SK-N-SH treated with all-trans-retinoic acid at 6 μM for 48 hours (cell line): ENCODE measurements at regions not wholly inside any gene's neighbourhood (a gene's known extent, or its start where the extent isn't known, plus 50 kb on each side); places are given as distances from the start of the nearest gene placed in this dataset.

Source experiments
- ATAC-seq: fragments of 200-7000 bp; cut with Tn5 transposase; 3 replicates; pipeline ENCODE4 v1.9.1; 2020; ENCODE audit warnings: mild to moderate bottlenecking, moderate library complexity
- ARNTL ChIP-seq: fragments of 450-650 bp; formaldehyde crosslinking; IDR thresholded peaks from 2 replicates; pipeline ENCODE4 v1.5.0; 2020; ENCODE audit warnings: low read depth, mild to moderate bottlenecking, moderate library complexity, borderline replicate concordance
- BACH2 ChIP-seq: fragments of 250-450 bp; sonication (Bioruptor Pico); IDR thresholded peaks from 2 replicates; pipeline ENCODE4 v1.9.0; 2021; ENCODE audit warnings: mild to moderate bottlenecking, borderline replicate concordance
- CREB5 ChIP-seq: fragments of 250-450 bp; sonication (Bioruptor Pico); IDR thresholded peaks from 2 replicates; pipeline ENCODE4 v1.5.1; 2020; ENCODE audit warnings: low read depth, mild to moderate bottlenecking, moderate library complexity
- CSDC2 ChIP-seq: fragments of 250-450 bp; sonication (Bioruptor Pico); IDR thresholded peaks from 2 replicates; pipeline ENCODE4 v1.5.0; 2020; ENCODE audit warnings: mild to moderate bottlenecking, moderate library complexity
- CSRNP3 ChIP-seq: fragments of 250-450 bp; sonication (Bioruptor Pico); IDR thresholded peaks from 2 replicates; pipeline ENCODE4 v1.5.1; 2021; ENCODE audit warnings: mild to moderate bottlenecking, moderate library complexity
- ESRRG ChIP-seq: fragments of 250-450 bp; sonication (Bioruptor Pico); IDR thresholded peaks from 2 replicates; pipeline ENCODE4 v1.6.1; 2021; ENCODE audit warnings: mild to moderate bottlenecking
- GLIS3 ChIP-seq: fragments of 250-450 bp; sonication (Bioruptor Pico); IDR thresholded peaks from 2 replicates; pipeline ENCODE4 v1.5.0; 2020; ENCODE audit warnings: mild to moderate bottlenecking, moderate library complexity
- OSR1 ChIP-seq: fragments of 250-450 bp; sonication (Bioruptor Pico); IDR thresholded peaks from 2 replicates; pipeline ENCODE4 v1.8.0; 2022; ENCODE audit warnings: moderate library complexity, mild to moderate bottlenecking, inconsistent platforms
- PATZ1 ChIP-seq: fragments of 250-450 bp; sonication (Bioruptor Pico); IDR thresholded peaks from 2 replicates; pipeline ENCODE4 v1.8.0; 2020; ENCODE audit warnings: mild to moderate bottlenecking, moderate library complexity, borderline replicate concordance
- POU6F1 ChIP-seq: fragments of 250-450 bp; sonication (Bioruptor Pico); IDR thresholded peaks from 2 replicates; pipeline ENCODE4 v1.8.0; 2021; ENCODE audit warnings: low read depth, mild to moderate bottlenecking, moderate library complexity, borderline replicate concordance
- PPARA ChIP-seq: fragments of 250-450 bp; sonication (Bioruptor Pico); IDR thresholded peaks from 2 replicates; pipeline ENCODE4 v1.5.0; 2020; ENCODE audit warnings: mild to moderate bottlenecking, borderline replicate concordance
- RARB ChIP-seq: fragments of 250-450 bp; sonication (Bioruptor Pico); IDR thresholded peaks from 2 replicates; pipeline ENCODE4 v1.8.0; 2021; ENCODE audit warnings: mild to moderate bottlenecking, moderate library complexity
- SNAI2 ChIP-seq: fragments of 250-450 bp; sonication (Bioruptor Pico); IDR thresholded peaks from 2 replicates; pipeline ENCODE4 v1.5.0; 2020; ENCODE audit warnings: mild to moderate bottlenecking, moderate library complexity
- TCF4 ChIP-seq: fragments of 250-450 bp; sonication (Bioruptor Pico); IDR thresholded peaks from 2 replicates; pipeline ENCODE4 v1.8.0; 2021; ENCODE audit warnings: mild to moderate bottlenecking, moderate library complexity, borderline replicate concordance
- TOX ChIP-seq: fragments of 250-450 bp; sonication (Bioruptor Pico); IDR thresholded peaks from 2 replicates; pipeline ENCODE4 v1.8.0; 2021; ENCODE audit warnings: mild to moderate bottlenecking, moderate library complexity, borderline replicate concordance
- TSHZ2 ChIP-seq: fragments of 250-450 bp; sonication (Bioruptor Pico); IDR thresholded peaks from 2 replicates; pipeline ENCODE4 v1.5.0; 2020; ENCODE audit warnings: mild to moderate bottlenecking, moderate library complexity
- ZC3H10 ChIP-seq: fragments of 250-450 bp; sonication (Bioruptor Pico); IDR thresholded peaks from 2 replicates; pipeline ENCODE4 v1.5.1; 2021; ENCODE audit warnings: mild to moderate bottlenecking, moderate library complexity
- ZFP3 ChIP-seq: fragments of 250-450 bp; sonication (Bioruptor Pico); IDR thresholded peaks from 2 replicates; pipeline ENCODE4 v1.5.0; 2020; ENCODE audit warnings: mild to moderate bottlenecking, moderate library complexity
- ZFP30 ChIP-seq: fragments of 450-650 bp; formaldehyde crosslinking; IDR thresholded peaks from 2 replicates; pipeline ENCODE4 v1.5.0; 2022; ENCODE audit warnings: mild to moderate bottlenecking, moderate library complexity
- ZNF565 ChIP-seq: fragments of 450-650 bp; formaldehyde crosslinking; conservative IDR thresholded peaks from 2 replicates; pipeline ENCODE4 v1.5.0; 2020; ENCODE audit warnings: low read depth, mild to moderate bottlenecking, moderate library complexity
- ZNF70 ChIP-seq: fragments of 450-650 bp; formaldehyde crosslinking; IDR thresholded peaks from 2 replicates; pipeline ENCODE4 v1.5.0; 2020; ENCODE audit warnings: mild to moderate bottlenecking, moderate library complexity
- ZNF8 ChIP-seq: fragments of 450-650 bp; formaldehyde crosslinking; IDR thresholded peaks from 2 replicates; pipeline ENCODE4 v1.5.0; 2020; ENCODE audit warnings: mild to moderate bottlenecking, moderate library complexity

GRCh38 chr12:126676434-126676833 is 1590.5 kb upstream of the TMEM132C start (continued):
- no peak for TF ChIP-seq TOX

GRCh38 chr12:126681676-126682075 is 1585.3 kb upstream of the TMEM132C start:
- peak; percentile 49; the same call in 1 of the 3 replicates for ATAC-seq
- TF ChIP-seq CSRNP3 (CRISPR knock-in tag), result no peak
- TF ChIP-seq TOX, result no peak
- no peak for TF ChIP-seq RARB (CRISPR knock-in tag)
- no peak for TF ChIP-seq ZNF70 (CRISPR knock-in tag)
- TF ChIP-seq POU6F1 (CRISPR knock-in tag), result no peak
- TF ChIP-seq PATZ1, result no peak
- no peak for TF ChIP-seq ZFP30 (CRISPR knock-in tag)
- TF ChIP-seq TCF4 (CRISPR knock-in tag), result no peak
- no peak for TF ChIP-seq ZFP3 (CRISPR knock-in tag)
- no peak for TF ChIP-seq PPARA (CRISPR knock-in tag)

GRCh38 chr12:126684703-126685102 is 1582.3 kb upstream of the TMEM132C start:
- TF ChIP-seq TSHZ2 (CRISPR knock-in tag) (no peak), RARB (CRISPR knock-in tag) (no peak), ZNF8 (no peak), BACH2 (CRISPR knock-in tag) (no peak), PATZ1 (no peak), ZFP30 (CRISPR knock-in tag) (no peak), ZNF565 (CRISPR knock-in tag) (no peak), TOX (no peak), TCF4 (CRISPR knock-in tag) (no peak)
- no peak for ATAC-seq

- TF ChIP-seq TCF4 (CRISPR knock-in tag) (no peak), CSDC2 (CRISPR knock-in tag) (no peak), ZFP3 (CRISPR knock-in tag) (no peak), CREB5 (CRISPR knock-in tag) (no peak), ARNTL (CRISPR knock-in tag) (no peak), OSR1 (CRISPR knock-in tag) (no peak), ZNF565 (CRISPR knock-in tag) (no peak), RARB (CRISPR knock-in tag) (no peak), ZC3H10 (CRISPR knock-in tag) (no peak), SNAI2 (no peak), GLIS3 (CRISPR knock-in tag) (no peak), ZNF70 (CRISPR knock-in tag) (no peak), CSRNP3 (CRISPR knock-in tag) (no peak), ESRRG (CRISPR knock-in tag) (no peak), ZFP30 (CRISPR knock-in tag) (no peak), BACH2 (CRISPR knock-in tag) (no peak)
- ATAC-seq, result no peak
Observed at GRCh38 chr12:126685636-126686035, 1581.3 kb upstream of the TMEM132C start.
